ENCODE measurements at regions not wholly inside any gene's neighbourhood (a gene's known extent, or its start where the extent isn't known, plus 50 kb on each side); places are given as distances from the start of the nearest gene placed in this dataset.
"Not testable (repeated sequence)": the region's sequence is repeated elsewhere in the genome, so short reads cannot be mapped to it uniquely, and the experiment has no call there.

GRCh38 chr2:121152861-121153260 lies 132.1 kb downstream of the TFCP2L1 start:
- no peaks in the 10 kb centered on the region for H3K4me1 Mint-ChIP-seq
- no peaks in the 10 kb centered on the region for H3K36me3 Mint-ChIP-seq
- H3K27ac Mint-ChIP-seq: no peak overlapping the region
- H3K9me3 Mint-ChIP-seq: peaks cover 6% of the 10 kb centered on the region
- no peak for DNase-seq (ENCODE audit: low spot score in 2 of 2, unreplicated experiment in 2 of 2)
- peaks cover 8% of the 10 kb centered on the region for H3K27me3 Mint-ChIP-seq (ENCODE audit: low read depth)
- H3K4me3 Mint-ChIP-seq: no peak overlapping the region
- TF ChIP-seq, protein P1, sequence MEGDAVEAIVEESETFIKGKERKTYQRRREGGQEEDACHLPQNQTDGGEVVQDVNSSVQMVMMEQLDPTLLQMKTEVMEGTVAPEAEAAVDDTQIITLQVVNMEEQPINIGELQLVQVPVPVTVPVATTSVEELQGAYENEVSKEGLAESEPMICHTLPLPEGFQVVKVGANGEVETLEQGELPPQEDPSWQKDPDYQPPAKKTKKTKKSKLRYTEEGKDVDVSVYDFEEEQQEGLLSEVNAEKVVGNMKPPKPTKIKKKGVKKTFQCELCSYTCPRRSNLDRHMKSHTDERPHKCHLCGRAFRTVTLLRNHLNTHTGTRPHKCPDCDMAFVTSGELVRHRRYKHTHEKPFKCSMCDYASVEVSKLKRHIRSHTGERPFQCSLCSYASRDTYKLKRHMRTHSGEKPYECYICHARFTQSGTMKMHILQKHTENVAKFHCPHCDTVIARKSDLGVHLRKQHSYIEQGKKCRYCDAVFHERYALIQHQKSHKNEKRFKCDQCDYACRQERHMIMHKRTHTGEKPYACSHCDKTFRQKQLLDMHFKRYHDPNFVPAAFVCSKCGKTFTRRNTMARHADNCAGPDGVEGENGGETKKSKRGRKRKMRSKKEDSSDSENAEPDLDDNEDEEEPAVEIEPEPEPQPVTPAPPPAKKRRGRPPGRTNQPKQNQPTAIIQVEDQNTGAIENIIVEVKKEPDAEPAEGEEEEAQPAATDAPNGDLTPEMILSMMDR (IDR thresholded peaks at IDR 0.05; ENCODE audit: unreplicated experiment): no peak

- Mint-ChIP-seq H3K9me3 (peaks cover 11% of the 10 kb centered on the region), H3K27ac (no peak overlapping the region), H3K4me3 (no peak overlapping the region), H3K27me3 (ENCODE audit: low read depth) (peaks cover 12% of the 10 kb centered on the region), H3K4me1 (no peaks in the 10 kb centered on the region), H3K36me3 (peaks cover 5% of the 10 kb centered on the region)
- no peak for DNase-seq (ENCODE audit: low spot score in 2 of 2, unreplicated experiment in 2 of 2)
- TF ChIP-seq, protein P1 (IDR thresholded peaks at IDR 0.05; ENCODE audit: unreplicated experiment): no peak
These were observed 131.5 kb downstream of the TFCP2L1 start for GRCh38 chr2:121153516-121153915.

DNA sequence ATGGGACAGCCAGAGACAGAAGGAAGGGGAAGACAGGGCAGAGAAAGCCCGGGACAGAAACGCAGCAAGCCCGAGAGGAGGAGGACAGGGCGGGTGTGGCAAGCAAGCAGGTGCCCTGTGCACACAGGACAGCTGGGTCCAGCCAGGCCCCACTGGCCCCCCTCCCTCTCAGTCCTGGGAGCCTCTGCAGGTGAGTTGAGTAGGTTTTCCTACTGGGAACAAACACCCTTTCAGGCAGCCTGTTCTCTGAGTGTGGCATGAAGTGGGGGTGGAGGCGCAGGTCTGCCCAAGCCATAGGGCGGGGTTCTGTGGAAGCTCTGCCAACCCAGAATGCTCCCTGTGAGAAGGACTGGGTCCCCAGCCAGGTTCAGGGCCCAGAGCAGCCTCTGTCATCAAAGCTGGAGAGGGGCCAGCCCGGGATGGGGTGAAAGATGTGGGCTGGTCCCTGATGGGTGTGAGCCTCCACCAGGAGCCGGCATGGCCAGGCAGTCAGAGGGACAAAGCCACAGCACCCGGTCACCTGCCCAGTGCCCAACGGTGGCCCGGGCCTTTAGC lies 129.4 kb downstream of the TFCP2L1 start:
- TF ChIP-seq, protein P1 (IDR thresholded peaks at IDR 0.05; ENCODE audit: unreplicated experiment): no peak
- no peak for DNase-seq (ENCODE audit: low spot score in 2 of 2, unreplicated experiment in 2 of 2)
- no peak overlapping the region for H3K4me3 Mint-ChIP-seq
- H3K27ac Mint-ChIP-seq: no peak overlapping the region
- H3K4me1 Mint-ChIP-seq: no peaks in the 10 kb centered on the region
- H3K36me3 Mint-ChIP-seq: peaks cover 5% of the 10 kb centered on the region
- H3K27me3 Mint-ChIP-seq (ENCODE audit: low read depth): peaks cover 9% of the 10 kb centered on the region
- H3K9me3 Mint-ChIP-seq: peaks cover 16% of the 10 kb centered on the region

- not testable (repeated sequence) for H3K36me3 Mint-ChIP-seq; DNase-seq (ENCODE audit: low spot score in 2 of 2, unreplicated experiment in 2 of 2); H3K4me1 Mint-ChIP-seq; H3K27ac Mint-ChIP-seq; H3K27me3 Mint-ChIP-seq (ENCODE audit: low read depth); H3K4me3 Mint-ChIP-seq
- H3K9me3 Mint-ChIP-seq: peaks cover 16% of the 10 kb centered on the region
These were observed 127.5 kb downstream of the TFCP2L1 start for GRCh38 chr2:121157481-121157880.

- Mint-ChIP-seq H3K27me3 (ENCODE audit: low read depth) (peaks cover 11% of the 10 kb centered on the region), H3K9me3 (peaks cover 25% of the 10 kb centered on the region), H3K4me3 (no peak overlapping the region), H3K36me3 (peaks cover 8% of the 10 kb centered on the region), H3K27ac (no peak overlapping the region), H3K4me1 (no peaks in the 10 kb centered on the region)
- TF ChIP-seq, protein P1 (IDR thresholded peaks at IDR 0.05; ENCODE audit: unreplicated experiment): no peak
- no peak for DNase-seq (ENCODE audit: low spot score in 2 of 2, unreplicated experiment in 2 of 2)
These were observed 125.5 kb downstream of the TFCP2L1 start for GRCh38 chr2:121159291-121160071.

DNA sequence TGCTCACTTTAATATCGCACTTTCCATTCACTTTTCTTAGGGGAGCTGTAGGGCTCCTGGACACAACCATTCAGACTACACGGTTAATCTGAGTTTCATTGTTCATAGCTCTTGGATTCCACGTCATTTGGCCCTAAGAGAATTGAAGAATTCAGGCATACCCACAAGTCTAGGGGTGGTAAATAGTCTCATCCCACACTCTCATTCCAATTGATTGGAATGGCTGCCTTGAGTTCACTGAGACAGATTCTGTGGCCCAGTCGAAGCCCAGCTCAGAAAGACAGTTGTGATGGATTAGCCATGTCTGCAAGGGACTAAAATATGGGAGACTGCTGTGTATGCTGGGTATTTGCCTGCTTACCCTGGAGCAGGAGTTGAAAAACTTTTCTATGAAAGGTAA lies 124.6 kb downstream of the TFCP2L1 start:
- no peaks in the 10 kb centered on the region for H3K4me1 Mint-ChIP-seq
- H3K27ac Mint-ChIP-seq: no peak overlapping the region
- H3K9me3 Mint-ChIP-seq: peaks cover 25% of the 10 kb centered on the region
- H3K27me3 Mint-ChIP-seq (ENCODE audit: low read depth): peaks cover 9% of the 10 kb centered on the region
- TF ChIP-seq, protein P1 (IDR thresholded peaks at IDR 0.05; ENCODE audit: unreplicated experiment): no peak
- H3K36me3 Mint-ChIP-seq: peaks cover 8% of the 10 kb centered on the region
- H3K4me3 Mint-ChIP-seq: no peak overlapping the region
- DNase-seq (ENCODE audit: low spot score in 2 of 2, unreplicated experiment in 2 of 2): no peak
